KMS-11 (cell line): ENCODE measurements at regions not wholly inside any gene's neighbourhood (a gene's known extent, or its start where the extent isn't known, plus 50 kb on each side); places are given as distances from the start of the nearest gene placed in this dataset.

Experiments used
- H2AFZ ChIP-seq: fragments of 200-600 bp; sonication (generic); 2 replicates; pipeline ENCODE4 v1.6.1; 2016; ENCODE audit warnings: antibody characterized with exemption, mixed run types, low read depth
- H3K27ac ChIP-seq: fragments of 200-600 bp; sonication (generic); 2 replicates; pipeline ENCODE4 v1.6.1; 2016; ENCODE audit warnings: mild to moderate bottlenecking, mixed run types
- H3K27me3 ChIP-seq: fragments of 200-600 bp; sonication (generic); 2 replicates; pipeline ENCODE4 v1.6.1; 2017; ENCODE audit warnings: mild to moderate bottlenecking, low read depth, mixed run types, moderate library complexity; ENCODE audit not compliant: insufficient read depth
- H3K36me3 ChIP-seq: fragments of 200-600 bp; sonication (generic); 2 replicates; pipeline ENCODE4 v1.6.1; 2017; ENCODE audit warnings: mild to moderate bottlenecking, mixed run types; ENCODE audit not compliant: insufficient read depth
- H3K4me1 ChIP-seq: fragments of 200-600 bp; sonication (generic); 2 replicates; pipeline ENCODE4 v1.6.1; 2016; ENCODE audit warnings: mild to moderate bottlenecking, low read depth, mixed run types; ENCODE audit not compliant: poor library complexity, severe bottlenecking
- H3K4me2 ChIP-seq: fragments of 200-600 bp; sonication (generic); 2 replicates; pipeline ENCODE4 v1.7.0; 2016; ENCODE audit warnings: mild to moderate bottlenecking, mixed run types
- H3K4me3 ChIP-seq: fragments of 200-600 bp; sonication (generic); IDR thresholded peaks from 2 replicates; pipeline ENCODE4 v1.6.1; 2017; ENCODE audit warnings: low read depth, low read length, mixed read lengths; ENCODE audit not compliant: insufficient read depth
- H3K79me2 ChIP-seq: fragments of 200-600 bp; sonication (generic); 2 replicates; pipeline ENCODE4 v1.6.1; 2016; ENCODE audit warnings: low read depth, mixed run types; ENCODE audit not compliant: insufficient read depth
- H3K9ac ChIP-seq: fragments of 200-600 bp; sonication (generic); 2 replicates; pipeline ENCODE4 v1.6.1; 2016; ENCODE audit warnings: mild to moderate bottlenecking, mixed run types
- H4K20me1 ChIP-seq: fragments of 200-600 bp; sonication (generic); 2 replicates; pipeline ENCODE4 v1.6.1; 2016; ENCODE audit warnings: mild to moderate bottlenecking, mixed run types; ENCODE audit not compliant: insufficient read depth
- CTCF ChIP-seq: fragments of 200-600 bp; sonication (generic); conservative IDR thresholded peaks from 2 replicates; pipeline ENCODE4 v1.6.1; 2017; ENCODE audit warnings: low read depth, mild to moderate bottlenecking, antibody characterized with exemption, low read length, moderate library complexity, mixed read lengths

GRCh38 chr14:94717808-94718207, 52.1 kb downstream of the GSC start:
- H2AFZ ChIP-seq: no peak overlapping the region
- no peak overlapping the region for H3K9ac ChIP-seq
- H3K4me2 ChIP-seq: no peak overlapping the region
- no peaks in the 10 kb centered on the region for H3K79me2 ChIP-seq
- TF ChIP-seq CTCF: no peak
- H3K27ac ChIP-seq: no peak overlapping the region
- H3K4me3 ChIP-seq: no peak overlapping the region
- no peaks in the 10 kb centered on the region for H3K4me1 ChIP-seq
- no peaks in the 10 kb centered on the region for H4K20me1 ChIP-seq
- no peaks in the 10 kb centered on the region for H3K27me3 ChIP-seq
- H3K36me3 ChIP-seq: no peaks in the 10 kb centered on the region

- Histone ChIP-seq H2AFZ (no peak overlapping the region), H3K9ac (no peak overlapping the region), H3K4me3 (no peak overlapping the region), H3K4me2 (no peak overlapping the region), H3K27ac (no peak overlapping the region), H3K27me3 (no peaks in the 10 kb centered on the region), H3K79me2 (no peaks in the 10 kb centered on the region), H3K36me3 (no peaks in the 10 kb centered on the region), H3K4me1 (no peaks in the 10 kb centered on the region), H4K20me1 (no peaks in the 10 kb centered on the region)
- TF ChIP-seq CTCF: no peak
Observed at GRCh38 chr14:94716976-94717375, 52.9 kb downstream of the GSC start.

GRCh38 chr14:94713115-94713514, 56.8 kb downstream of the GSC start:
- H3K4me1 ChIP-seq: no peaks in the 10 kb centered on the region
- no peaks in the 10 kb centered on the region for H3K36me3 ChIP-seq
- no peak for TF ChIP-seq CTCF
- H4K20me1 ChIP-seq: no peaks in the 10 kb centered on the region
- H3K27ac ChIP-seq: no peak overlapping the region
- H3K4me3 ChIP-seq: no peak overlapping the region
- no peak overlapping the region for H2AFZ ChIP-seq
- H3K27me3 ChIP-seq: no peaks in the 10 kb centered on the region
- no peak overlapping the region for H3K9ac ChIP-seq
- H3K4me2 ChIP-seq: no peak overlapping the region
- H3K79me2 ChIP-seq: no peaks in the 10 kb centered on the region

- no peak for TF ChIP-seq CTCF
- no peak overlapping the region for H2AFZ ChIP-seq
- no peaks in the 10 kb centered on the region for H4K20me1 ChIP-seq
- no peak overlapping the region for H3K4me3 ChIP-seq
- no peaks in the 10 kb centered on the region for H3K27me3 ChIP-seq
- H3K4me2 ChIP-seq: no peak overlapping the region
- no peaks in the 10 kb centered on the region for H3K36me3 ChIP-seq
- H3K4me1 ChIP-seq: no peaks in the 10 kb centered on the region
- H3K79me2 ChIP-seq: no peaks in the 10 kb centered on the region
- no peak overlapping the region for H3K9ac ChIP-seq
- H3K27ac ChIP-seq: no peak overlapping the region
Observed at GRCh38 chr14:94710731-94711130, 59.2 kb downstream of the GSC start.

- no peak overlapping the region for H3K9ac ChIP-seq
- no peaks in the 10 kb centered on the region for H4K20me1 ChIP-seq
- H3K27me3 ChIP-seq: no peaks in the 10 kb centered on the region
- H3K4me3 ChIP-seq: no peak overlapping the region
- no peaks in the 10 kb centered on the region for H3K36me3 ChIP-seq
- H3K79me2 ChIP-seq: no peaks in the 10 kb centered on the region
- H3K27ac ChIP-seq: no peak overlapping the region
- H3K4me1 ChIP-seq: no peaks in the 10 kb centered on the region
- no peak for TF ChIP-seq CTCF
- H2AFZ ChIP-seq: no peak overlapping the region
- no peak overlapping the region for H3K4me2 ChIP-seq
Observed at GRCh38 chr14:94707494-94707893, 62.4 kb downstream of the GSC start.
